ENCODE measurements at regions not wholly inside any gene's neighbourhood (a gene's known extent, or its start where the extent isn't known, plus 50 kb on each side); places are given as distances from the start of the nearest gene placed in this dataset.

DNA sequence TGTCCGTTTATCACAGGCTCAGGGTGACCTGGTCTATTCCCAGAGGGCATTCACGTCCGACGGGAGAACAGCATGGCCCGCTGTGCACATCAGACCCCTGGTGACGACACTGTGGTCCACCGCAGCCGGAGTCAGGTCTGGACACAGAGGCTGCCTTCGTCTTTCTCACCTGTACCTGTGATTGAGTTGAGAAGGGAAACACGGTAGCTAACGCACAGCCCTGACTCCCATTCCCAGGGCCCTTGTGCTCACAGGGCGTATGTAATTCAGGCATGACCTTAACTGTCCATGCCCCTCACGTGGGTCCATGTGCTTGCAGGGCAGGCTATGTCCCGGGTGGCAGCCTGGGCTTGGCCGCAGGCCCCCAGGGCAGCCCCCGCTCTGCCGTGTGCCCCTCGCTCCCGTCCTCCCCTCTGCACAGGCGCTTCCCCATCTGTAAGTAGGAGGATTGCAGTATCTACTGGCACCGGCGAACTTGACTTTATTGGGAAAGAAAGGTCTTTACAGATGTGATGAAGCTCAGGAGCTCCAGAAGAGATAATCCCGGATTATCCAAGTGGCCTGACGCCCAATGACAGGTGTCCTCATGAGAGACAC is 221.3 kb upstream of the TCERG1L start:
- FAIRE-seq (no peak), DNase-seq (ENCODE audit: low read depth in 1 of 2, low spot score in 1 of 2) (no peak), ATAC-seq (no peak)
- POLR2A ChIA-PET, result no interaction called here
- Histone ChIP-seq H3K4me2 (no peak overlapping the region), H3K27ac (no peak overlapping the region), H3K4me1 (no peaks in the 10 kb centered on the region), H3K4me3 (no peak overlapping the region), H3K9me3 (no peaks in the 10 kb centered on the region)
- no peak for TF ChIP-seq FOSB (CRISPR knock-in tag; IDR thresholded peaks at IDR 0.05)
- no peak for TF ChIP-seq SMC3 (IDR thresholded peaks at IDR 0.05)
- TF ChIP-seq, protein P1, sequence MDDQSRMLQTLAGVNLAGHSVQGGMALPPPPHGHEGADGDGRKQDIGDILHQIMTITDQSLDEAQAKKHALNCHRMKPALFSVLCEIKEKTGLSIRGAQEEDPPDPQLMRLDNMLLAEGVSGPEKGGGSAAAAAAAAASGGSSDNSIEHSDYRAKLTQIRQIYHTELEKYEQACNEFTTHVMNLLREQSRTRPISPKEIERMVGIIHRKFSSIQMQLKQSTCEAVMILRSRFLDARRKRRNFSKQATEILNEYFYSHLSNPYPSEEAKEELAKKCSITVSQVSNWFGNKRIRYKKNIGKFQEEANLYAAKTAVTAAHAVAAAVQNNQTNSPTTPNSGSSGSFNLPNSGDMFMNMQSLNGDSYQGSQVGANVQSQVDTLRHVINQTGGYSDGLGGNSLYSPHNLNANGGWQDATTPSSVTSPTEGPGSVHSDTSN (IDR thresholded peaks at IDR 0.05), result no peak
- no peak for TF ChIP-seq CHD4 (IDR thresholded peaks at IDR 0.05; ENCODE audit: borderline replicate concordance)
- 41% methylated on average over 13 of the region's 24 CpGs for WGBS (ENCODE audit: missing lambda C conversion rate)
- CTCF ChIA-PET, result no interaction called here

- ChIA-PET CTCF (interaction anchor here (0.6 to 1.5 kb wide), 3 partner anchors 19 to 53 kb away, joined by 3 to 4 read pairs (median 3); no protein-coding TSS in a partner anchor), POLR2A (no interaction called here)
- DNase-seq (ENCODE audit: low read depth in 1 of 2, low spot score in 1 of 2) (no peak), ATAC-seq (no peak), FAIRE-seq (no peak)
- TF ChIP-seq, protein P2, sequence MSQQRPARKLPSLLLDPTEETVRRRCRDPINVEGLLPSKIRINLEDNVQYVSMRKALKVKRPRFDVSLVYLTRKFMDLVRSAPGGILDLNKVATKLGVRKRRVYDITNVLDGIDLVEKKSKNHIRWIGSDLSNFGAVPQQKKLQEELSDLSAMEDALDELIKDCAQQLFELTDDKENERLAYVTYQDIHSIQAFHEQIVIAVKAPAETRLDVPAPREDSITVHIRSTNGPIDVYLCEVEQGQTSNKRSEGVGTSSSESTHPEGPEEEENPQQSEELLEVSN (IDR thresholded peaks at IDR 0.05; ENCODE audit: borderline replicate concordance, low read depth), result no peak
- TF ChIP-seq PHF8 (IDR thresholded peaks at IDR 0.05; ENCODE audit: borderline replicate concordance, low read depth) (no peak), GATA3 (IDR thresholded peaks at IDR 0.05; ENCODE audit: borderline replicate concordance) (no peak), SMC3 (IDR thresholded peaks at IDR 0.05) (no peak)
- TF ChIP-seq, protein P3, sequence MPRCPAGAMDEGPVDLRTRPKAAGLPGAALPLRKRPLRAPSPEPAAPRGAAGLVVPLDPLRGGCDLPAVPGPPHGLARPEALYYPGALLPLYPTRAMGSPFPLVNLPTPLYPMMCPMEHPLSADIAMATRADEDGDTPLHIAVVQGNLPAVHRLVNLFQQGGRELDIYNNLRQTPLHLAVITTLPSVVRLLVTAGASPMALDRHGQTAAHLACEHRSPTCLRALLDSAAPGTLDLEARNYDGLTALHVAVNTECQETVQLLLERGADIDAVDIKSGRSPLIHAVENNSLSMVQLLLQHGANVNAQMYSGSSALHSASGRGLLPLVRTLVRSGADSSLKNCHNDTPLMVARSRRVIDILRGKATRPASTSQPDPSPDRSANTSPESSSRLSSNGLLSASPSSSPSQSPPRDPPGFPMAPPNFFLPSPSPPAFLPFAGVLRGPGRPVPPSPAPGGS (IDR thresholded peaks at IDR 0.05), result no peak
- Histone ChIP-seq H3K4me1 (no peaks in the 10 kb centered on the region), H3K9me3 (no peaks in the 10 kb centered on the region; the same call in 2 of the 3 replicates), H3K4me2 (no peak overlapping the region), H3K27ac (no peak overlapping the region), H3K4me3 (no peak overlapping the region)
- 34% methylated on average over 17 of the region's 17 CpGs for WGBS (ENCODE audit: missing lambda C conversion rate)
Measured at GRCh38 chr10:131533846-131534526, 222.5 kb upstream of the TCERG1L start.

GRCh38 chr10:131534836-131535235 is 223.3 kb upstream of the TCERG1L start:
- POLR2A ChIA-PET, result no interaction called here
- CTCF ChIA-PET, result interaction anchor here (0.6 to 1.5 kb wide), 3 partner anchors 20 to 321 kb away, joined by 3 to 4 read pairs (median 3); no protein-coding TSS in a partner anchor
- Histone ChIP-seq H3K4me1 (no peaks in the 10 kb centered on the region), H3K4me3 (no peak overlapping the region), H3K4me2 (no peak overlapping the region), H3K27ac (no peak overlapping the region), H3K9me3 (no peaks in the 10 kb centered on the region; the same call in 2 of the 3 replicates)
- no peak for FAIRE-seq
- no peak for ATAC-seq
- TF ChIP-seq FOSL2 (IDR thresholded peaks at IDR 0.05), result no peak
- no peak for TF ChIP-seq FOSL2 (CRISPR knock-in tag; IDR thresholded peaks at IDR 0.05)
- TF ChIP-seq POLR2A (IDR thresholded peaks at IDR 0.05; ENCODE audit: low read length), result no peak
- WGBS (ENCODE audit: missing lambda C conversion rate), result 24% methylated on average over 6 of the region's 11 CpGs
- no peak for DNase-seq (ENCODE audit: low read depth in 1 of 2, low spot score in 1 of 2)

DNA sequence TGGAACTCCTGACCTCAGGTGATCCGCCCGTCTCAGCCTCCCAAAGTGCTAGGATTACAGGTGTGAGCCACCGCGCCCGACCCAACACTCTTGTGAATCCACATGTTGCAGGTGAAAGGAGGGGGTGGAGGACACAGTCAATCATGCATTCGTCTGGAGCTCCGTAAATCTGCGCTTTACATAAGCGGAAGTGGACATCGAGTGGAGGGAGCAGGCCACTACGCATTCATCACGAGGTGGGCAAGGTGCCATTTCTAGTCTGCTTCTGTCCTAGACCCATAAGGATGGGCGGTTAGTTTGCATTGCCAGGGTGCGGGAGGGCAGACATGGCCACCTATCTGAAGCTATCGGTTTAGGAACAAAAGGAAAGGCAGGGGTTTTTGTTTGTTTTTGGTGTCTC is 225.2 kb upstream of the TCERG1L start:
- DNase-seq (ENCODE audit: low read depth in 1 of 2, low spot score in 1 of 2) (no peak), FAIRE-seq (no peak), ATAC-seq (no peak)
- ChIA-PET CTCF (no interaction called here), POLR2A (no interaction called here)
- no peak overlapping the region for H3K27ac ChIP-seq
- no peaks in the 10 kb centered on the region; the same call in 2 of the 3 replicates for H3K9me3 ChIP-seq
- 56% methylated on average over 12 of the region's 15 CpGs for WGBS (ENCODE audit: missing lambda C conversion rate)
- no peak for TF ChIP-seq RAD21 (conservative IDR thresholded peaks at IDR 0.05 in 1 of 2, IDR thresholded peaks at IDR 0.05 in 1 of 2)
- TF ChIP-seq EHMT2 (IDR thresholded peaks at IDR 0.05; ENCODE audit: low read depth), result no peak
- TF ChIP-seq, protein P4, sequence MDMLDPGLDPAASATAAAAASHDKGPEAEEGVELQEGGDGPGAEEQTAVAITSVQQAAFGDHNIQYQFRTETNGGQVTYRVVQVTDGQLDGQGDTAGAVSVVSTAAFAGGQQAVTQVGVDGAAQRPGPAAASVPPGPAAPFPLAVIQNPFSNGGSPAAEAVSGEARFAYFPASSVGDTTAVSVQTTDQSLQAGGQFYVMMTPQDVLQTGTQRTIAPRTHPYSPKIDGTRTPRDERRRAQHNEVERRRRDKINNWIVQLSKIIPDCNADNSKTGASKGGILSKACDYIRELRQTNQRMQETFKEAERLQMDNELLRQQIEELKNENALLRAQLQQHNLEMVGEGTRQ (IDR thresholded peaks at IDR 0.05), result no peak
- TF ChIP-seq CEBPB (IDR thresholded peaks at IDR 0.05), result no peak
- no peak for TF ChIP-seq BHLHE40 (IDR thresholded peaks at IDR 0.05; ENCODE audit: low read depth, low read length)
- no peak for TF ChIP-seq HOXA7 (CRISPR knock-in tag; IDR thresholded peaks at IDR 0.05)
- no peak for TF ChIP-seq CHD4 (IDR thresholded peaks at IDR 0.05; ENCODE audit: borderline replicate concordance)
- TF ChIP-seq POLR2A (IDR thresholded peaks at IDR 0.05; ENCODE audit: low read length), result no peak
- TF ChIP-seq ZC3H11A (IDR thresholded peaks at IDR 0.05), result no peak
- H3K4me2 ChIP-seq, result no peak overlapping the region
- no peak overlapping the region for H3K4me3 ChIP-seq
- H3K4me1 ChIP-seq, result no peaks in the 10 kb centered on the region
